AG08395 (cell line): ENCODE measurements at regions not wholly inside any gene's neighbourhood (a gene's known extent, or its start where the extent isn't known, plus 50 kb on each side); places are given as distances from the start of the nearest gene placed in this dataset.

Experiments
- DNase-seq: peaks from one replicate; pipeline ENCODE4 v3.0.0; 2012; ENCODE audit warnings: mixed read lengths, low spot score

DNA sequence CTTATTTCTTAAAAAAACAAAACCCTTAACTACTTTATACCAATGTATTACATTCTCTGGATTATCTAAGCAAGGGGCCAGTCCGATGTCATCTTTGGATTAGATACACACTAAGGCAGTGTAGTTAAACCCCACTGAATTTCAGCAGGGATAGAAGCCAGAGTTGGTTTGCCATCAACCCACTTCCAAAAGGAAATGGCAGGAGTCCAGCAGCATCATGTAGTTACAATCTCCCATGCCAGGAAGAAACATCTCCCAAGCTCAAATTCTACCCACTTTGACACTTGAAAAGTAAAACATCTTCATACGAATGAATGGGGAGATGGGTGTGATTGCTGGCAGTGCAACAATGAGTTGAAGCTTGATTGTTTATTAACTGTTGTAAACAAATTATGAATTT is 203.5 kb upstream of the PLXNC1 start:
- no peak for DNase-seq

DNA sequence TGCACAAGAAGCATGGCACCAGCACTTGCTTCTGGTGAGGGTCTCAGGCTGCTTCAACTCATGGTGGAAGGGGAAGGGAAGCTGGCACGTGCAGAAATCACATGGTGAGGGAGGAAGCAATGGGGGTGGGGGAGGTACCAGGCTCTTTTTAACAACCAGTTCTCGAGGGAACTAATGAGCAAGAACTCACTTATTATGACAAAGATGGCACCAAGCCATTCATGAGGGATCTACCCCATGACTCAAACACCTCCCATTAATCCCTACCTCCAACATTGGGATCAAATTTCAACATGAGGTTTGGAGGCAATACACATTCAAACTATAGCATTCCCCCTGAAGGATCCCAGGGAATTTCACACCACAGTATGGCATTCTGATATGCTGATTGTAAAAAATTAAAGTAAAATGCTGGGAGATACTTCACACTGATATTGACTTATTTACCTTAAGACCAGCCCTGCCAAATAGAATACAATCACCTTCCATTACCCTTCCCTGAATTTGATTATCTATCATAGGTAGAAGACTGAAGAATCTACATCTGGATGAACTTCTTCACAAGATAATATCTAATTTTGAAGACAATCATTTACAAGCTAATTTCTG is 201.7 kb upstream of the PLXNC1 start:
- DNase-seq, result no peak

DNA sequence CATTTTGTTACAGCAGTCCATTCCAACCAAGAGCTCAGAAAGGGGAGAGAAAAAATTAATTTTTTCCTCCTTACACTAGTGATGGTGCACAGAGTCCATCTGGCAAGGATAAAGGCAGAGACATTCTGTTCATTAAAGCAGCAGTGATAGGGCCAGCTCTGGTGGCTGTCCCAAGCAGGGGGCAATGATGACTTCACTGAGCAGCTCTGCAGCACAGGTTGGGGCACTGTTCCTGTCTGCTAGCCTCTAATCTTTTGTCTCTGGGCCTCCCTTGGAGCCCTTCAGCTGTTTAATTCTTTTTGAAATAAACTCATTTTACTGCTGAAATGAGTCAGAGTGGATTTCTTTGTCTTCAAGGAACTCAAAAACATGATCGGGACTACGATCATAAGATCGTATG is 200.9 kb upstream of the PLXNC1 start:
- DNase-seq, result no peak

DNA sequence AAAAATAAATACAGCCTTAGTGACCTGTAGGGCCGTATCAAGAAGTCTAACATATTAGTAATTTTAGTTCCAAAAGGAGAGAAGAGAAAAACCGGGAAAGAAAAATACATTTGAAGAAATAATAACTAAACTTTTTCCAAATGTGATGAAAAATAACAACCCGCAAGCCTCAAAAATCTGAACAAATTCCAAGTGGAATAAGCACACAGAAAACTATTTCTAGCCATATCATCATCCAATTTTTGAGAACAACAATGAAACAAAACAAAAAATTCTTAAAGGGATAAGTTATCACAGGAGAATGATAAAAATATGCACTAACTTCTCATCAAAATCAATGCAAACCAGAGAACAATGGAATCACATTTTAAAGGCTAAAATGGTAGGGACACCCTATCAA is 198.1 kb upstream of the PLXNC1 start:
- peak; percentile 35 for DNase-seq

DNA sequence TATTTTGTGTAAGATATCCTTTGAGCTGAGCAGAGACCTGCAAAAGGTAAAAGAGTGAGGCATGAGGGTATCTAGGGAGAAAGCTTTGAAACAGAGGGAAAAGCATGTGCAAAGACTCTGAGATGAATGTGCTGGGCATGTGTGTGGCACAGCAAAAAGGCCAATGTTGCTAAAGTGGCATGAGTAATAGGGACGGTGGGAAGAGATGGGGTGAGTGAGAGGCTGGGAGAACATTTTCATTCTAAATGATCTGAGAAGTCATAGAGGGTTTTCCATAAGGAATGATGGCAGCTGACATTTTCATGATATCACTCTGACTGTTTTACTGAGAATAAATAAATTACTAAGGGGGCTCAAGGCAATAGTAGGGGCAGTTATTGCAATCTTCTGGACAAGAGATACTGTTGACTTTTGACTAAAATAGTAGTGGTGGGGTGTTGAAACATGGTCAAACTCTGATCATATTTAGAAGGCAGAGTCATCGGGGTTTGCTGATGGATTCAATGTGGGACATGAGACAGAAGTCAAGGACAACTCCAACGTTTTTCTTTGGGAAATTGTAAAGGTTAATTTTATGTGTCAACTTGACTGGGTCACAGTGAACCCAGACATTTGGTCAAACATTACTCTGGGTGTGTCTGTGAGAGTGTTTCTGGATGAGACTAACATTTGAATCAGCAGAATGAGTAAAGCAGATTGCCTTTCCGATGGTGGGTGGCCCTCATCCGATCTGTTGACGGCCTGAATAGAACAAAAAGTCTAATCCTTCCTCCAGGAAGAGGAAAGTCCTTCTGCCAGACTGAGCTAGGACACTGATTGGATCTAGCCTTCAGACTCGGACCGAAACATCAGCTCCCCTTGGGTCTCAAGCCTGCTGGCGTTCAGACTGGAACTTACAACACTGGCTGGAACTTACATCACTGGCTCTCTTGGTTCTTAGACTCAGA is 193.9 kb upstream of the PLXNC1 start:
- DNase-seq, result peak; percentile 40

DNA sequence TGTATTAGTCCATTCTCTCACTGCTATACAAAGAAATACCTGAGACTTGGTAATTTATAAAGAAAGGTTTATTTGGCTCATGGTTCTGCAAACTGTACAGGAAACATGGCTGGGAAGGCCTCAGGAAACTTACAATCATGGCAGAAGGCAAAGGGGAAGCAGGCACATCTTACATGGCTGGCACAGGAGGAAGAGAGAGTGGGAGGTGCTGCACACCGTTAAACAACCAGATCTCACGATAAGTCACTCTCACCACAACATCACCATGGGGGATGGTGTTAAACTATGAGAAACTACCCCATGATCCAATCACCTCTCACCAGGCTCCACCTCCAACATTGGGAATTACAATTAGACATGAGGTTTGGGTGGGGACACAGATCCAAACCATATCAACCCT is 191.8 kb upstream of the PLXNC1 start:
- DNase-seq, result no peak

DNA sequence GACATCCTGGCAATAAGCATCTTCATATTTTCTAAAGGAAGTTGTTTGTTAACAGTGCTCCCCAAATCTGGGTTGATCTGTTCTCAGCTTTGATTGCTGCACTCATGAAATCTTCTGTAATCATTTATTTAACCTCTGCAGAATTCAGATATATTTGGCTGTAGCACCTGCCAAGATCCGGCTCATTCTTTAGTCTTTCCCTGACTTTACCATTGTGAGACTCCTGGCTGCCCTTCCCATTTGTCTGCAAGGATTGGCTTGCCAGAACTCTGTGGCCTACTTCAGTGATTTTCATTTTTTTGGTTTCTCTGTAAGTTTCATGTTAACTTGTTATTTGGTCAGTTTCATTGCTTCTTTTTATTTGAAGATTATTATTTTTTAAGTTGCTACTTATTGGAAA is 191.2 kb upstream of the PLXNC1 start:
- DNase-seq, result no peak

DNA sequence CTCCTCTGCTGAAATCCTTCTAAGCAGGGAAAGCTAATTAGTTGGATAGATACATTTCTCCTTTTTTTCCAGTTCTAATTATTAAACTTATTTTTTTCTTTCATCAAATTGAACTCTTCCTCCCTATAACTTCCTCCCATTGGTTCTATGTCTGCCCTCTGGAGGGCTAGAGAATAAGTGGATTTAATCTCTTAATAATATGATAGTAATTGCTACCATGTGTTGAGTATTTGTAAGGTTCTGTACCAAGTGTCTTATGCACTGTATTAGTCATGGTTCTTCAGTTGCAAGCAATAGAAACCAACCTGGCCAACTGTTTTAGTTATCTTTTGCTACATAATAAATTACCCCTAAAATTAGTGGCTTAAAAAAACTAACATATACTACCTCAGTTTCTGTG is 190.5 kb upstream of the PLXNC1 start:
- DNase-seq, result peak; percentile 50

DNA sequence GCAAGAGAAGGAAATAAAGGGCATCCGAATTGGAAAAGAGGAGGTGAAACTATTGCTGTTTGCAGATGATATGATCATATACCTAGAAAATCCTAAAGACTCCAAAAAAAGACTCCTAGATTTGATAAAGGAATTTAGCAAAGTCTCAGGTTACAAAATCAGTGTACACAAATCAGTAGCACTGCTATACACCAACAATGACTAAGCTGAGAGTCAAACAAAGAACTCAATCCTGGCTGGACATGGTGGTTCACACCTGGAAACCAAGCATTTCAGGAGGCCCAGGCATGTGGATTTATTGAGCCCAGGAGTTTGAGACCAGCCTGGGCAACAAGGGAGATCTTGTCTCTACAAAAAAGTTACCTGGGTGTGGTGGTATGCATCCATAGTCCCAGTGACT is 188.7 kb upstream of the PLXNC1 start:
- DNase-seq, result no peak

DNA sequence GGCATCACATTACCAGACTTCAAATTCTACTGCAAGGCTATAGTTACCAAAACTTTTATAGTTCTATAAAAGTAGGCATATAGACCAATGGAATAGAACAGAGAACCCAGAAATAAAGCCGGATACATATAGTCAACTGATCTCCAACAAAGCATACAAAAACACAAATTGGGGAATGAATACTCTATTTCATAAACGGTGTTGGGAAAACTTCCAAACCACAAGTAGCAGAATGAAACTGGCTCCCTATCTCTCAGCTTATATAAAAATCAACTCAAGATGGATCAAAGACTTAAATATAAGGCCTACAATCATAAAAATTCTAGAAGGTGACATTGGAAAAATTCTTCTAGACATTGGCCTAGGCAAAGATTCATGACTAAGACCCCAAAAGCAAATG is 187.9 kb upstream of the PLXNC1 start:
- DNase-seq, result no peak

DNA sequence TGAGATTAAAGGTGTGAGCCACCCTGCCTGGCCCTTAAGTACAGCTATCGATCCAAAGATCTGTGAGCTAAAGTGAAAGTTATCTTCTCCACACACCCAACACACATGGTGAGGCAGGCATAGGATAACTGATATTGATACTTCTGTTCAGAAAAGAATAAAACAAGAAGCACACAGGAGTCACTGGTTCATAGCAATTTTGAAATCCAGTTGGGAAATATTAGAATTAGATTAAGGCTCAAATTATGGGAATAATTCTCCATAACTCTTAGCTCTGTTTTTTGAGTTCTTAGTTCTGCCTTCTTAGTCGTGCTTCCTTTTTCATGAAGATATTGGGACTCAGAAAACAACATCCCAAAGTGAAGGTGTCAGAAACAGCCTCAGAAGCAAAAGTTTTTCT is 186.0 kb upstream of the PLXNC1 start:
- DNase-seq, result no peak

DNA sequence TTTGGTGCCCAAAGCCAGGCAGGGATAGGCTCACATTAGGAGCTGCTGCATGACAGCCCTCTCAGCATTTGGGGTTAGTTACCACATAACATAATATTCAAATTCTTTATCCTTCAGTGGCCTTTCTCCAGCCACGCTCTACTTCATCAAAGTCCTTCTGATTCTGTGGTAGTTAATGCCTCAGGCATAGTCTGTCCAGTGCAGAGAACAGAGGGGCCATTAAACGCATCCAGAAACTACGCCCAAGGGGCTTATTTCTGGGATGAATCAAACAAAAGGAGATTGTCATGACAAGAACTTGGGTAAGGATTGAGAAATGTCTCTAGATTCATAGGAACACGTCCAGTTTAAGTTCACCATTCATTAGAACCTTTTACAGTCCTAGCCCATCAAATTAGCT is 183.4 kb upstream of the PLXNC1 start:
- no peak for DNase-seq

DNA sequence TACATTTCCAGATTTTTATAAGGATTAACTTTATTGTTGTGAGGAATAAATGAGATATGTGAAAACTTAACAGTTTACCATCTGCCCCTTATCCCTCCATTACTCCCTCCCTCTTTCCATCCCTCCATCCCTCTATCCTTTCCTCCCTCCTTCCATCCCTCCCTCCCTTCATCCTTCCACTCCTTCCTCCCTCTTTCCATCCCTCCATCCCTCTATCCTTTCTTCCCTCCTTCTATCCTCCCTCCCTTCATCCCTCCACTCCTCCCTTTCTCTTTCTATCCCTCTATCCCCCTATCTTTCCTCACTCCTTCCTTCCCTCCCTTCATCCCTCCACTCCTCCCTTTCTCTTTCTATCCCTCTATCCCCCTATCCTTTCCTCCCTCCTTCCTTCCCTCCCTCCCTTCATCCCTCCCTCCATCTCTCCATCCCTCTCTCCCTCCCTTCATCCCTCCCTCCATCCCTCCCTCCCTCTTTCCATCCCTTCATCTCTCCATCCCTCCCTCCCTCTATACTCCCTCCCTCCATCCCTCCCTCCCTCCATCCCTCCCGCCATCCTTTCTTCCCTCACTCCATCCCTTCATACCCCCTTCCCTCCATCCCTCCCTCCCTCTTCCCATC is 181.8 kb upstream of the PLXNC1 start:
- no peak for DNase-seq

DNA sequence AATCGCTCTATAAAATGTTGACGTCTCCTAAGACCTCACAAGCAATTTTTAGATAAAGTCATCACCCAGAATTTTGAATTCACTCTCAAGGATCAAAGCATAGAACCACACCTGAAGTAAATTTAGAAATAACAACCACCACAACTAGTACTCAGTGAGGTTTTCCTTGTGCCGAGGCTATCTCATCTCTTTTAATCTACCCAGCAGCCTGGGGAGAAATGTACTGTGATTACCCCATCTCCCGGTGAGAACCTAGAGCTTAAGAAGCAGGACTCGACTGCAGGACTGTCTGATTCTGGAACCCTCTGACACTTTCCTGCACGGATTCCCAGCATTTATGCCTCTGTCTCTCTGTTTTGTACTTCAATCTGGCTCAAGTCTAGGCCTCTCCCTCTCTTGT is 180.9 kb upstream of the PLXNC1 start:
- DNase-seq, result no peak

DNA sequence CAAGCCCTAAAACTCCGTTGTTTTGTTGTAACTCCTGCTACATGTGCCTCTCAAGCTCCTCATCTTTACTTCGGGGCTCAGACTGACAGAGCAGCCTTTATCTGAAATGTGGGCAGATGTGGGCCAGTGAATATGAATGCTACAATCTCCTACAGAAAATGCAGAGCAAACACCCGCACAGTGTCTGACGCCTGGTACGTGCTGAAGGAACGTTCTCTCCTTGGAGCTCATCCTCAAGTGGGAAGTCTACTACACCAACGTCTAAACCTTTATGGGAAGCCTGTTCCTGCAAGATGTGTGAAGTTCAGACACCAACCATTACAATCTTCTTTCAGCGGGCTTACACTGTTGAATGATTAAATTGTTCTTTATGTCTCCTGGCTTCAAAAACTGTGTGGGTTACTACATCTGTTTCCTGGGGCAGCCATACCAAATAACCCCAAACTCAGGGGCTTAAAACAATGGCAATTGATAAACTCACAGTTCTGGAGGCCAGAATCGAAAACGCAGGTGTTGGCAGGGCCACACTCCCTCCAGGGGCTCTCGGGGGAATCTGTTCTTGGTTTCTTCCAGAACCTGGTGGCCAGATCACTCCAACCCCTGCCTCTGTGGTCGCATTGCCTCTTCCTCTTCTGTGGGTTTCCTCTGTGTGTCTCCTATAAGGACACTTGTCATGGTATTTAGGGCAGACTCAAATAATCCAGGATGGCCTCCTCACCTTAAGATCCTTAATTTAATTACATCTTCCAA is 179.7 kb upstream of the PLXNC1 start:
- no peak for DNase-seq

DNA sequence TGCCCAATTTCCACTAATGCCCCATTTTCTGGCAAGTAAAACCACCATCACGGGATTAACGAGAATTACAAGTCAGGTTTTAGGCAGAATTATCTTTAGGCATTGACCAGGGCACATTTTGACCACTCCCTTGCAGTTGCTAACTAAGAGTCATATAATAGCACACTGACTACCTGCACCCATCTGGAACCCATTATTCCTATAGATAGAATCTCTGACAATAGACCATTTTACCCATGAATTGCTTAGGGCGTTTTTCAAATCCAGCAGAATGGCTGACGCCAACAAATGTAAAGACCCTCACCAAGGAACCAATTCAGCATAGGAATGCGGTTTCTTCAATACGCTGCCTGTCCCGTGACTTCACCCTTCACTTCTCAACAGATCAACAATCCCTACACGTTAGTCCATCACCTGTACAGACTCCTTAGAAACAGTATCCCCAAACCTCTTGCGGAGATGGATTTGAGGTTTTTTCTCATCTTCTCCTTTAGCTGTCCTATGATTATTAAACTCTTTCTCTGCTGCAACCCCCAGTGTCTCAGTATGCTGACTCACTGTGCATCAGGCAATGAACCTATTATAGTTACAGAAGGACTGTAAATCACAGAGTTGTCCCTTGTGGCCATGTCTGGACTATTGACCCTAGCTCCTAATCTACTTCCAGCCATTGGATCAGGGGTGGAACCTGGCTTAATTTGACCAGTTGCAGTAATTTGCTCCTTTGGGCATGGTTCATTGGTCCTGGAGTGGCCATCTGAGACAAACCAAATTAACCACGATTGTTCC is 177.3 kb upstream of the PLXNC1 start:
- no peak for DNase-seq

DNA sequence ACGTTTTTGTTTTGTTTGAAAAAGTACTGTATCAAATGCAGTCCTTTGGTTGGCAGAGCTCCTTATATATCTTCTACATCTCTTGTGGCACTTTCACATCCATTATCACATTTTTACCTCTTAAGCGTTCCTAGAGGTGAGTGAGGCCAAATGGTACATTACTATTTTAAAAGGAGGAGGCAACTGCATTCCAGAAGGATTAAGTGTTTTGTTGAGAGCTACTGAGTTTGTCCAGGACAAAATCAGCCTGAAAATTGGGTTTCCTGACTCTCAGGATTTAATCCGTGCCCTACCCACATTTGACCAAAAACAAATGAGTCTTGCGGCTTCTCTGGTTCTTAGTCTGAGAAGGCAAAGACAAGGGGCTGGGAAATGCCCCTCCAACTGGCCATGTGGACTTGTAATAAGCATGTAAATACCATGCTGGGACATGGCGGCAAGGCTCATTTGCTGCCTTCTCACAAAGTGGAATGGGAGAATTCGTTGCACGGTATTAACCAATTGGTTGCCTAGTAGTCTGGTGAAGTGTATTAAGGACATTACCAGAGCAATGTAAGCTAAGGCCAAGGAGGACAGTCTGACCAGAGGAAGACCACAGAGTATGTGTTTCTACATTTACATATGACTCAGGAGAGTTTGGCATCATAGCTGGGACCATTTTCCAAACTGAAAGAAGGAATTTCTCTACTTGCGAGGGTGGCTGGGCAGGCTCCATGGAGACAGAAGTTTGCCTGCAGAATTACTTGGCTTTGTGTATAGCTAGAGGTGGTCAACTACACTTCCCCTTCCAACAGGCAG is 175.8 kb upstream of the PLXNC1 start:
- peak; percentile 74 for DNase-seq

DNA sequence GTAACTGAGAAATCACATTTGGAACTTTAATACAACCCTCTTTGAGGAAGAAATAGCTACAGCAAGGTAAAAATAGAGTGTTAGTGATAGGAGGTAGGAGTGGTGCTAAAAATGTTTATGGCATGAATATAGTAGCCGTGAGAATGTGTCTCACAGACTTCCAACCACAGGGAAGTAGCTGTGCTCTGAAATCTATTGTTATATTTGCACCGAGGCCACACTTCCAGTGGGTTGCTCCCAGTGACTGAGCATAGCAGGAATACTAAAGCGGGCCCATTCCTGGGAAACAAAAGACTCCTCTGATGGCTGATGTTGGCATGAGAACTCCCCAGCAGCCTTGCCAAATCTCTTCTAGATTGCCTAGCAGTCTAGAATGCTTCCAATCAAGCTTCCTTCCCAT is 174.1 kb upstream of the PLXNC1 start:
- no peak for DNase-seq

DNA sequence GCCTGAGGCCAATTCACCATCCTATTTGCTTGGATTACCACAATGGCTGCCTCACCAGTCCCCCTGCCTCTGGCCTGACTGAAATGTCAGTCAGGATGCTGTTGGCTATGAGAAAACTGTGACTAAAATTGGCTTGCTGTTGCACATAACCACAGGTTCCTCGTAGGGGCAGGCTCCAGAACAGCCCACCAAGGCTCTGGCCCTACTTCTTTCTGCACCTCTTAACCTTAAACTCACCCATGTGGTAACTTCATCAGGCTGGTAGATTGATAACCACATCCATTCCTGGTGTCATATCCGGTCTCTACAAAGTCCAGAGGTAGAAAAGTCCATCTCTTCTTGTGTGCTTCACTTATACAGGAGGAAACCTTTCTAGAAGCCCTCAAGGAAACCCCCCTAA is 172.4 kb upstream of the PLXNC1 start:
- DNase-seq, result no peak

DNA sequence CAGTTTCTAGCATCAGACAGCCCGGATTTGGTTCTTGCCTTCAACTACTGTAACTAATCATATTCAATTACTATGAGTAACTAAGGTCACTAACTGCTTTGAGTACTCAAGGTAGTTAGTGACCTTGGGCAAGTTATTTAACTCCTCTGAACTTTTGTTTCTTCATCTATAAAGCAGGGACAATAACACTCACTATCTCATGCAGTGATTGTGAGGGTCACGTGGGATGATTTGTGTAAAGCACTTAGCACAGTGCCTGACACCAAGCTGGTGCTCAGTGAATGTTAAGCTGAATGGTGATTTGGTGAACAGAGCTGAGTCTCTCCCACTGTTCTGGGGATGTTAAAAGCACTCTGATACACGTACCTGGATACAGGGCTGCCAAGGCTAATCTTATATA is 171.3 kb upstream of the PLXNC1 start:
- DNase-seq, result no peak

DNA sequence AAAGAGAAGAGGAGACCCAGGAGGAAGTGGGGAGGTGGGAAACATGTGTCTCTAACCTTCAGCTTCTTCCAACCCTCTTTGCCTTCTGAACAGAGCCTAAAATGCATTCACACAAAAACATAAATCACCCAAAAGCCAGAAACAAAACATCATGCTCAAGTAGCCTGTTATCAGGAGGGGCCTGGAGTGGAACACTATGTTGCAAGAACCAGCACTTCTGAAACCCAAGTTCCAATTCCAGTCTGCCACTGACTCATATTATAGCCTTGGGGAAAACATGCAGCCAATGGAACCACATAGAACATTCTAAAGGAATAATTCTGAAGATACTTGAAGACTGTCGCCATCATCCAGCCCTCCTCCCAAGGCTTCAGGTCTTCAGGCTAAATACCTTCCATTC is 169.8 kb upstream of the PLXNC1 start:
- DNase-seq, result peak; percentile 76
